NCI-H510A treated with DMSO at 0.1 percent for 48 hours (cell line): ENCODE measurements at regions not wholly inside any gene's neighbourhood (a gene's known extent, or its start where the extent isn't known, plus 50 kb on each side); places are given as distances from the start of the nearest gene placed in this dataset.

Experiments
- DNase-seq: peaks from one replicate; lab custom pipeline; 2025; lab: John Stamatoyannopoulos, UW

DNA sequence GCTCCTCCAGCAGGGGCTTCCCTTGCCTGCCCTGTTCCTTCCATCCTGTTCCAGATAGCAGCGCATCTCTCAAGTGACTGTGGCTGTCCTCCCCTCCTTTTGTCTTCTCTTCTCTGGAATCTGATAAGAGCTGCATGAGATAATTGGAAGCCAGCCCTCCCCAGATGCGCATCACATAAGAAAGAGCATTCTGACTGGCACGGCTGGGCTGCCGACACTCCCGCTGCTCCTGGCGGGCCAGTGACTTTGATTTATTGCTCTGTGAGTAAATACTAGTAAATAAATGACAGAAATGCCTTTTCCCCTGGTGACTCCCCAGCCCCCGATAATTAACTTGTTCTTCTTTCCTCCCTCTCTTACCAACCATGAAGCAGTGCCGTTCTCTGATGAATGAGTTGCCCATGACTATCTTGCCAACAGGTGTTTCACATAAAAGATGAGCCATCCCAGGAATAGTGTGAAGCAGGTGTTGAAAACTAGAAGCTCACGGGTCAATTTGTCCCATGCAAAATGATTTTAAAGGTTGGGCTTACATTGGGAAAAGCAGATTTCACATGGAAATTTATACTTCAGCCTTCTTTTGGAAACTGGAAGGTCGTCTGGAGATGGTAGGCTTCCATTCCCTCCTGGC lies 212.3 kb downstream of the ERCC6L2 start:
- DNase-seq = no peak

- no peak for DNase-seq
Observed at GRCh38 chr9:96086936-96087571, 211.6 kb downstream of the ERCC6L2 start.

DNA sequence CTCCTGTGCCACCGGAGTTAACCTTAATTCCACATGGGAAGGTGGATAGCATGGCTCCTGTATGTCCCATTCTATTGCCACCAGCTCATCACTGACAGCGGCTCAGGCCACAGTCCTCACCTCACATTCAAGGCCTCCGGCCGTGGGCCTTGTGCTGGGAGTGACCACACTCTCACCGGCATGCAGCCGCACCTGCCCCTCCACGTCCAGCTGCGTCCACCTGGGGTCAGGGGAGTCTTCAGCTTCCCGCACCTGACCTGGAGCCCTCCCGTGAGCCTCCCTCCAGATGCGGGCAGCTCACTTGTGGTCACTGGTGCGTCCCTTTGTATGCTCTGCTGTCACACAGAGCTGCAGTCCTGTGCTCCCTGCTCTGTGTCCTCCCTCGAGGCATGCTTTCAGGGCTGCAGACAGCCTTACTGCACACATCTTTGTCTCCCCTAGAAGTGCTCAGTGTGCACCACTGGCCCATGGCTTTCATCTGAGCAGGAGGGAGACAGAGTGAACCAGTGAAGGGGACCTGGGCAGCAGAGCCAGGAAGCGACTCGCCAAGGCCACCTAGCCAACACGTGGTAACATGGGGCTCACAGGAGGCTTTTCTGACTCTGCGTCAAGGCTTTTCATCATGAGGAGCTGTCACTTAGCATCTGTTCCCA lies 210.1 kb downstream of the ERCC6L2 start:
- no peak for DNase-seq

DNA sequence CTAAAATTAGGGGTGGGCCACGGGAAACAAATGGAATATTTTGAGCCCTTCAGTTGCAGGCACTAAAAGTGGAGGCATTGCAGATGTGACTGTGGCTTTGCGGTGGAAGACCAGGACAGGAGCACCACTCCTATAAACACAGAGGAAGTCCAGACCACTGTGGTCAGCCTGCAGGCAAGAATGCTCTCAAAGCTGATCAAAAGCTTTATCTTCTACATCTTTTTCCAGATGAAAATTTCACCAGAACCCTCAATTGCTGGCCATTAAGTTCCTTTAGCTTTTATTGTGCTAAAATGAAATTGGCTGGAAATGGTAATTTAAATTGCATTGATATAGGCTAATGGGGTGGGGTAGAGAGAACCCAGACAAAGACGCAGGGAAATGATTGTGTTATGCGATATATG lies 208.8 kb downstream of the ERCC6L2 start:
- no peak for DNase-seq

- DNase-seq = no peak
Observed at GRCh38 chr9:96082516-96083232, 207.2 kb downstream of the ERCC6L2 start.

DNA sequence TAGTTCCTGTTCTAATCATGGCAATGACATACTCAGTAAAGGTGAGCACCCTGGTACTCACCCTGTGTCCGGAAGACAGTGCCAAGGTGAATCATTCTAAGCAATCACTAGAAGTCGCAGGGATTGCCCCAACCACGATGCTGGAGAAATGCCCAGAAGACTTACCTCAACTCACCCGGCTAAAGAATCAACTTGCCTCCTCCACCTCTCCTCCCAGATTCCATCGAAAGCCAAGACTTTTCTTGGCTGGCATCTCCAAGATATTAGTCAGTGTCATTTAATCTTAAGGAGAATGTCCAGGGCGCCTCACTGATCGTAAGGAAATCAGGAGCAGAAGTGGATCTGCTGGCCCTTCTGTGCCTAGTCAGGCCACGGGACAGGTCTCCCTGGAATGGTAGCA lies 204.9 kb downstream of the ERCC6L2 start:
- no peak for DNase-seq

- no peak for DNase-seq
Observed at GRCh38 chr9:96079779-96080178, 204.3 kb downstream of the ERCC6L2 start.

- no peak for DNase-seq
Observed at GRCh38 chr9:96078897-96079490, 203.5 kb downstream of the ERCC6L2 start.

DNA sequence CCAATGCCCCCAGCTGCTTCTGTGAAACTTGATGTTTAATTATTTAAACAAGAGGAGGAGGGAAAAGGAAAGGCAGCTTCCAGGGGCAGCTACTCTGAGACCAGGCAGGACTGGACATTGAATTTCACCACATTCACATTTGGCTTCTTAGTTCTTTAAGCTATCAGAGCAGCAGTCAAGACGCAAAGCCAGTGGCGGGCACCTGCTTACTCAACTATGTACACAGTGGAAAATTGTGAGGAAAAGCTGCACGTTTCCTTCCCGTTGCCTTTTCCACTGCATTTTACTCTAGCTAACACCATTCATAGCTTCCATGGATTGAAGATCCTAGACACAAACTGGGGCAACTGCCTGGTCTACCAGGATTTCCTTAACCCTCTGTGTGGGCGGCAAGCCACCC lies 200.3 kb downstream of the ERCC6L2 start:
- DNase-seq = no peak

DNA sequence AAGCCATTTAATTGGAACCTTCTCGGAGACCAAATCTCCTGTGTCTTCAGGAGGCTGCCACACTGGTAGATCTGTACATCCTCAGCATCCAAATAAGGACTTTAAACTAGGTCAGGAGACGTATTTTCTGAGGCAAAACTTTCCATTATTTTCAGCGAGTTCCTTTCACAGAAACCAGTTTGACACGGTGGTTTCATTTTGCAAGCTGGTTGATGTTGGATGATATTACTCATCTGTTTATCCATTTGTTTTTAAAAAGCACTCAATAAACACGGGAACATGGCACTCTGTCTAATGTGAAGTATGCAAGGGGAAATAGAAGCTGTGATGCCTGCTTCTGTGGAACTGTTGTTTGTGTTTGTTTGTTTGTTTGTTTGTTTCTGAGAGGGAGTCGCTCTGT lies 199.6 kb downstream of the ERCC6L2 start:
- no peak for DNase-seq

- no peak for DNase-seq
Observed at GRCh38 chr9:96073531-96074480, 198.3 kb downstream of the ERCC6L2 start.

GRCh38 chr9:96072930-96073329 lies 197.4 kb downstream of the ERCC6L2 start:
- DNase-seq = no peak

DNA sequence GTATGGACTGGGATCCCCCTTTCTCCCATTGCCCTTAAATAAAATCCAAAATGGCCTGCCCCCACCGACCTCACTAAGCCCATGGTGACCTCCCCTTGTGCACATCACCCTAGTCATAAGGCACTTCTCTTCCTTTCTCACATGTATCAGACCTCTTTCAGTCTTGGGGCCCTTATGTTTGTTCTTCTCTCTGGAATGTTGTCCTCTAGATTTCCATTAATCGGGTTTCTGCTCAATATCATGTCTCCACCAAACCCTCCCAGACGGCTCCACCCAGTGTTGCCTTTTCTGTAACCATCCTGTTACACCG lies 196.3 kb downstream of the ERCC6L2 start:
- no peak for DNase-seq

- no peak for DNase-seq
Observed at GRCh38 chr9:96071076-96071814, 195.8 kb downstream of the ERCC6L2 start.

DNA sequence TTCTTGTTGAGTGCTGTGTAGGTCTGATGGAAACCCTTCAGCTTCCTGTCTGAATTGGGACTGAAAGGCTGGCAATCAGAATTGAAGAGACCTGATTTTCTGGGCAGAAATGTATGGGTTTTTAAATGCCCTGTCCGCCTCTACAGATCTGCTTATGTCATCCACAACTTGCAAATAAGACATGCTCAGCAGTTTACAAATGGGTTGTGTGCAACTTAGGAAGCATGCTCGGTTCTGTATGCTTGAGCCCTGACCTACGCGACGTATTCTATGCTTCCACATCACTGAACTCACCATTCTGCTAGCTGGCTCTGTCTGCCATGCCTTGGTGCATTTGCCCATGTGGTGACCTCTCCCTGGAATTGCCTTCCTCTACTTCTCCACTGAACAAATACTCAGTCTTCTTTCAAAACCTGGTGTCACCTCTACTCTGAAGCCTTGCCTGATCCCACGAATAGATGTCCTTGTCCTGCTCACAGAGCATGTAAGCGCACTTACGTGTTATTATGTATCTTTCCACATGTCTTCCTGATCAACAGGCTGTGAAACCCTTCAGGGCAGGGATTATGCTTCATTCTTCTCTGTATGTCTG lies 194.2 kb downstream of the ERCC6L2 start:
- no peak for DNase-seq

DNA sequence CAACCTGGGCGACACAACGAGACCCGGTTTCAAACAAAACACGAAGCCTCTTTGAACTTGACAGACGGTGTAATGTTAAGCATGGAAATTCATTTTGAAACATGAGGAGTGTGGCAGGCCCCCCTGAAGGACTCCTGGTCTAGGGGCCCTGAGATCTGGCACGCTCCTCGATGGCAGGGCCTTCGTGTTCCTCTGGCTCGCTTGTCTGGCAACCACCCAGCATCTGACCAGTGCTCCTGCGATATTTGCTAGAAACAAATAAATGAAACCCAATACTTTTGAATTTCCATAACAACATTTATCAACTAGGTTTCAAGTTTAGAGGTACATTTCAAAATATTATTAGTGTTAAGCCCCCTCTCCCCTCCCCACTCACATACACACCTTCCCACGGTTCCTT lies 193.0 kb downstream of the ERCC6L2 start:
- no peak for DNase-seq

DNA sequence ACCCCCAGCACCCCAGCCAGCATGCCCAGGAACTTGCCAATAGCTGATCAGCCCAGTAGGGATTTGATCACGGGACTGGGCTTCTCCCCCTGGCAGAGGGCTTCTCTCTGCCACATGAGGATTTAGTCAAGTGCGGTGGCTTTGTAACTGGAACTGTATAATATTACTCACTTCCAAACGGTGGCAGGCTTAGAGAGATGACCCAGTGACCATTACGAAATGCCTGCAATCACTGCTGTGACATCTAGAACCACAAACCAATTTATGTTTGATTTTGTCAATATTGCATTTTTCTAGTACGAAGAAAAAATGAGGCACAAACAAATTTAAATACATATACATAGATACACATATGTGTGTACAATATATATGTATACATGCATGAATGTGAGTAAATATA lies 192.1 kb downstream of the ERCC6L2 start:
- no peak for DNase-seq

- no peak for DNase-seq
Observed at GRCh38 chr9:96067004-96067403, 191.5 kb downstream of the ERCC6L2 start.

- DNase-seq = no peak
Observed at GRCh38 chr9:96065482-96066251, 190.2 kb downstream of the ERCC6L2 start.
